OCI-LY7 (cell line): ENCODE measurements at regions not wholly inside any gene's neighbourhood (a gene's known extent, or its start where the extent isn't known, plus 50 kb on each side); places are given as distances from the start of the nearest gene placed in this dataset.

Experiments
- BruUV-seq: library from RNA; stranded (reverse); fragments of 400-500 nt; replicated peaks from 2 replicates; lab custom pipeline; 2021; lab: Mats Ljungman, UMichigan
- CTCF ChIA-PET: fragments of 300-600 bp; sonication (Branson Sonifier 250); formaldehyde crosslinking; loops from one replicate; lab custom pipeline; 2022; ENCODE audit warnings: antibody characterized with exemption; ENCODE audit not compliant: unreplicated experiment; lab: Charles Lee
- POLR2A ChIA-PET: fragments of 300-600 bp; sonication (Branson Sonifier 250); formaldehyde crosslinking; loops from one replicate; lab custom pipeline; 2022; ENCODE audit warnings: antibody characterized with exemption; lab: Charles Lee
- DNase-seq: peaks from one replicate; pipeline ENCODE4 v3.0.0-alpha.2; 2015; ENCODE audit warnings: low spot score
- H2AFZ ChIP-seq: fragments of 200-600 bp; sonication (generic), shearing (Covaris generic); 2 replicates; pipeline ENCODE4 v1.6.1; 2014; ENCODE audit warnings: mild to moderate bottlenecking, antibody characterized with exemption, low read length, moderate library complexity
- H3K27ac ChIP-seq: fragments of 200-600 bp; sonication (generic); 2 replicates; pipeline ENCODE4 v1.5.1; 2014; ENCODE audit warnings: mixed run types, low read depth, mild to moderate bottlenecking, moderate library complexity, low read length, inconsistent platforms; ENCODE audit not compliant: poor library complexity, severe bottlenecking
- H3K36me3 ChIP-seq: fragments of 200-600 bp; sonication (generic); 2 replicates; pipeline ENCODE4 v1.6.1; 2014; ENCODE audit warnings: mild to moderate bottlenecking, antibody characterized with exemption, low read length, moderate library complexity, mixed read lengths; ENCODE audit not compliant: insufficient read depth
- H3K4me1 ChIP-seq: fragments of 200-600 bp; sonication (generic); 2 replicates; pipeline ENCODE4 v1.5.1; 2014; ENCODE audit warnings: mild to moderate bottlenecking, low read length; ENCODE audit not compliant: insufficient read depth, poor library complexity, severe bottlenecking
- H3K4me2 ChIP-seq: fragments of 200-600 bp; sonication (generic); 2 replicates; pipeline ENCODE4 v1.6.1; 2014; ENCODE audit warnings: mild to moderate bottlenecking, low read length
- H3K4me3 ChIP-seq: fragments of 200-600 bp; sonication (generic); 2 replicates; pipeline ENCODE4 v1.5.1; 2014; ENCODE audit warnings: mild to moderate bottlenecking, low read depth, low read length; ENCODE audit not compliant: poor library complexity, severe bottlenecking
- H3K79me2 ChIP-seq: fragments of 200-600 bp; sonication (generic); 2 replicates; pipeline ENCODE4 v1.6.1; 2016; ENCODE audit warnings: low read depth, mild to moderate bottlenecking, low read length, moderate library complexity, mixed read lengths; ENCODE audit not compliant: insufficient read depth
- H3K9me2 ChIP-seq: fragments of 200-600 bp; sonication (generic); 2 replicates; pipeline ENCODE4 v1.6.1; 2016; ENCODE audit warnings: mild to moderate bottlenecking, low read length, mixed read lengths; ENCODE audit not compliant: insufficient read depth
- H3K9me3 ChIP-seq: fragments of 200-600 bp; sonication (generic); 2 replicates; pipeline ENCODE4 v1.6.1; 2014; ENCODE audit warnings: mild to moderate bottlenecking, mixed run types, low read length, mixed read lengths
- H4K20me1 ChIP-seq: fragments of 200-600 bp; sonication (generic); 2 replicates; pipeline ENCODE4 v1.6.1; 2014; ENCODE audit warnings: mild to moderate bottlenecking, antibody characterized with exemption, low read length, moderate library complexity, mixed read lengths; ENCODE audit not compliant: insufficient read depth
- CTCF ChIP-seq: fragments of 200-600 bp; sonication (generic); conservative IDR thresholded peaks from 2 replicates; pipeline ENCODE4 v1.5.1; 2014; ENCODE audit warnings: mild to moderate bottlenecking, antibody characterized with exemption, low read length, moderate library complexity, mixed read lengths
- EZH2phosphoT487 ChIP-seq: fragments of 200-600 bp; sonication (generic); IDR thresholded peaks from 2 replicates; pipeline ENCODE4 v1.6.1; 2018; ENCODE audit warnings: low read depth, borderline replicate concordance, mild to moderate bottlenecking, mixed run types, antibody characterized with exemption, low read length, moderate library complexity, mixed read lengths
- intact Hi-C: fragments of 100-400 bp; cut with micrococcal nuclease; formaldehyde crosslinking; loops from one replicate; pipeline ENCODE4 v1.10.0; 2022; ENCODE audit not compliant: unreplicated experiment

DNA sequence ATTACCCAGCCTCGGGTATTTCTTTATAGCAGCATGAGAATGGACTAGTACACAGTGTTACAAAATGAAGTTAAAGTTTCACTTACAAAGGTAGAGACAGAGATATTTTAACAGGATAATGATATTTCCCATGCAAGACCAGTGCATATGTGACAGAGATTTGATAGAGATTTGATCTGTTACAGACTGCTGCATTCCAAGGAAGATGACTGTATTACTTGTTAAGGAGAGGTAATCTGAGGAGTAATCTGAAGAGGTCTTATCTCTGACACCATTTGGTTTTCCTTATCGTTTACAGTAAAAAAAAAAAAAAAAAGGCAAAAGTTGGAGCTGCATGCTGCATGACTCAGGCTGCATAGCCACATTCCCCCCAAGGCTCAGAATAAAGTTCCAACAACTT, 289.6 kb downstream of the POM121L12 start:
- no peaks in the 10 kb centered on the region for H3K9me2 ChIP-seq
- no peaks in the 10 kb centered on the region for H3K79me2 ChIP-seq
- no peaks in the 10 kb centered on the region for H3K36me3 ChIP-seq
- no TSS peak for BruUV-seq
- no peak overlapping the region for H2AFZ ChIP-seq
- no peak overlapping the region for H3K4me3 ChIP-seq
- ChIA-PET POLR2A (no interaction called here), CTCF (no interaction called here)
- H3K4me1 ChIP-seq = no peaks in the 10 kb centered on the region
- TF ChIP-seq CTCF (no peak), EZH2phosphoT487 (no peak)
- H3K9me3 ChIP-seq = 0 out of 2 replicates have a peak, but pooled peaks cover 8% of the 10 kb centered on the region
- H4K20me1 ChIP-seq = no peaks in the 10 kb centered on the region
- DNase-seq = no peak
- no peak overlapping the region for H3K4me2 ChIP-seq
- H3K27ac ChIP-seq = no peak overlapping the region
- intact Hi-C loops = no loop called here

GRCh38 chr7:53326634-53327033, 291.2 kb downstream of the POM121L12 start:
- Histone ChIP-seq H3K36me3 (no peaks in the 10 kb centered on the region), H3K9me3 (0 out of 2 replicates have a peak, but pooled peaks cover 5% of the 10 kb centered on the region), H3K4me2 (no peak overlapping the region), H3K27ac (no peak overlapping the region), H4K20me1 (no peaks in the 10 kb centered on the region), H3K4me3 (no peak overlapping the region), H3K4me1 (no peaks in the 10 kb centered on the region), H3K9me2 (no peaks in the 10 kb centered on the region), H2AFZ (no peak overlapping the region), H3K79me2 (no peaks in the 10 kb centered on the region)
- POLR2A ChIA-PET = no interaction called here
- CTCF ChIA-PET = no interaction called here
- no TSS peak for BruUV-seq
- intact Hi-C loops = no loop called here
- TF ChIP-seq EZH2phosphoT487 = no peak
- TF ChIP-seq CTCF = no peak
- DNase-seq = no peak

DNA sequence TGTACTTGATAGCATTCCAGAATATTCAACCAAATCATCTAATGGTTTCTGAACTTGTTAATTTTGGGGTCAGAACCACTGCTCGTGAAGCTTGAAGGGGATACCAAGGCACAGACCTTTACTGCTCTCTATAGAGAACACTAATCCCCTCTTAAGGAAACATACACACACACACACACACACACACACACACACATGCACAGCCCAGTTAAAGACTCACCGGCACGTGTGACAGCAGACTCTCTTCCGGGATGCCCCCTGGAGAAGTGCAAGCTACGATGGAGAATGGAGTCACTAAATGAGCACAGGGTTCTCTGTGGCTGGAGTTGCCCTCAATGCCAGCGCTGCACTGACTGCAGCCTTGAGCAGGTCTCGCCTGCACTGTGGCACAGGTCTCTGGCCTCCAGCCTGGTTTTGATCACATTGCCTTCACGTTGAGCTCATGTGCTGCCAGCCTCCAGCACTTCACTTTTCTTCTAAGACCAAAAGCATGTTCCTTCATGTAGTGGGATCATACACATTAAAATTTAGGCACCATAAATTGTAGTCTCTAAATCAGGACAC, 300.8 kb downstream of the POM121L12 start:
- no peak overlapping the region for H3K4me2 ChIP-seq
- intact Hi-C loops = no loop called here
- H3K36me3 ChIP-seq = no peaks in the 10 kb centered on the region
- DNase-seq = no peak
- no peak overlapping the region for H3K4me3 ChIP-seq
- ChIA-PET POLR2A (no interaction called here), CTCF (no interaction called here)
- no peaks in the 10 kb centered on the region for H3K79me2 ChIP-seq
- H4K20me1 ChIP-seq = no peaks in the 10 kb centered on the region
- H3K9me3 ChIP-seq = peaks cover 17% of the 10 kb centered on the region; the same call in 1 of the 2 replicates
- no peaks in the 10 kb centered on the region for H3K9me2 ChIP-seq
- BruUV-seq = no TSS peak
- H3K4me1 ChIP-seq = no peaks in the 10 kb centered on the region
- TF ChIP-seq CTCF (no peak), EZH2phosphoT487 (no peak)
- H2AFZ ChIP-seq = no peak overlapping the region
- H3K27ac ChIP-seq = no peak overlapping the region
